NK-92 treated with Interleukin-12 subunit alpha and Interleukin-12 subunit beta, amount 100 ng/mL, for 24 hours (cell line): ENCODE measurements at regions not wholly inside any gene's neighbourhood (a gene's known extent, or its start where the extent isn't known, plus 50 kb on each side); places are given as distances from the start of the nearest gene placed in this dataset.
"Not testable (repeated sequence)": the region's sequence is repeated elsewhere in the genome, so short reads cannot be mapped to it uniquely, and the experiment has no call there.

Source experiments
- DNase-seq: peaks from one replicate; lab custom pipeline; 2025; lab: John Stamatoyannopoulos, UW

DNA sequence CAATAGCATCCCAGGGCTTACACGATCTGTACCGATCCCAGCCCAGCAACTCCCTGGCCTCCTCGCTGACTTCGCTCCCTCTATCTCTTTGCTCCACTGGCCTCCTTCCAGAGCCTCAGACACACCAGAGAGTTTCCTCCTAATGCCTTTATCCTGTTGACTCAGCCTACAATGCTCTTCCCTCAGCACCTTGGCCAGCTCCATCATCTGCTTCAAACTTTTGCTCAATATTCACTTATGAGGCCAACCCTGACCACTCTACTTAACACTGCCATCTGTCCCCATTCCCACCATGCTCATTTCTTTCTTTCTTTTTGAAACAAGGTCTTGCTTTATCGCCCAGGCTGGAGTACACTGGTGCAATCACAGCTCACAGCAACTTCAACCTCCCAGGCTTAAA lies 180.9 kb downstream of the CEP170 start:
- DNase-seq: not testable (repeated sequence)

DNA sequence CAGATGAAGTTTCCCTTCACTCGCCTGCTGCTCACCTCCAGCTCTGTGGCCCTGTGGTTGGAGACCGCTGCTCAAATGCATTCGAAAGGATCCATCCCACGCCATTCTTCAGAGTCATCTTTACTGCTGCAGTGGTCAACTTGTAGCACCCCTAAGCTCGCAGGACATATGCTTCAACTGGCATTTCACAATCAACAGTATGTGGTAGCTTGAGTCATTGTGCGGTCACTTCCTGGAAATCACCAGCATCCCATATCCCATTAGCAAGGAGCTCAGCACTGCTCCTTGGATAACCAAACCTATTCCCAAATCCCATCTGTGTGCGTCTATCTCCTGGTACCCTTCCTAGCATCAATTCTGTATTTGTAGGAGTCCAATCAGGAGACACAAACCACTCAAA lies 188.0 kb downstream of the CEP170 start:
- not testable (repeated sequence) for DNase-seq

DNA sequence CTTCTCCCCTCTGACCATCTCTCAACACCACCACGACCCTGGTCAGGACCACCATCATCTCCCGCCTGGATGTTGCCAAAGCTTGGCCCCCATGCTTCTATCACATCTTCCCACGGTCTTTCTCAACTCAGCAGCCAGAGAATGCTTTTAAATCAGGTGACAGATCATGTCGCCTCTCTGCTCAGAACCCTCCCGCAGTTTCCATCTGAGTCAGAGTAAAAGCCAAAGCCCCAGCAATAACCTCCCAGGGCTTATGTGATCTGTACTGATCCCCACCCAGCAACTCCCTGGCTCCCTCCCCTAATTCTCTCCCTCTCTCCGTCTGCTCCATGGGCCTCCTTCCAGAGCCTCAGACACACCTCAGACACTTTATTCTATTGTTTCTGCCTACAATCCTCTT lies 193.1 kb downstream of the CEP170 start:
- DNase-seq: not testable (repeated sequence)

DNA sequence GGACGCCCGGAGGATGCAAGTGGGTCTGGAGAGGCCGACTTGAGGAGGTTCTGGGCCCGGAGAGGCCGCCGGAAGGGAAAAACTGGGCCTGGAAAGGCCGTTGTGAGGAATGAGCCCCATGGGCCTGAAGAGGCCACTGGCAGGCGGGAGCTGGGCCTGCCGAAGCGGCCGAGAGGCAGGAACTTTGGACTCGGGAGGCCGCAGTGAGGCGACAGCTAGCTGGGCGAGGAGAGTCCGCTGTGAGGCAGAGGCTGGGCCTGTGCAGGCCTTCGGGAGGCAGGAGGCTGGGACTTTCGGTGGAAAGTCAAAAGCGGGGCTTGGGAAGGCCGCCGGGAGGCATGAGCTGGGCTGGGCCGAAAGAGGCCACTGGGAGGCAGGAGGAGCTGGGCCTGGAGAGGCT lies 199.6 kb downstream of the CEP170 start:
- not testable (repeated sequence) for DNase-seq

DNA sequence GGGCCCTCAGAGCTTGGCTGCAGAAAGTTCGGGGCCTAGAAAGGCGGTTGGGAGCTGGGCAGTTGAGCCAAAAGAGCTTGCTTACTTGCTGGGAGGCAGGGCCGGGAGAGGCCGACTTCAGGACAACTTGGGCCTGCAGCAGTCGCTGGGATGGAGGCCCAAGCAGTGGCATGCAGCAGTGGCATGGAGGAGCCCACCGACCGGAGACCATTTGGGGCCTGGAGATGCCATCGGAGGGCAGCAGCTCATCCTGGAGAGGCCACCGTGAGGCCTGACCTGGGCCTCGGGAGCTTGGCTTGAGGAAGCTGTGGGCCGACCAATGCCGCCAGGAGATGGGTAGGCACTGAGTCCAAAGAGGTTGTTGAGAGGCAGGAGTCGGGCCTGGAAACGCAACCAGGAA lies 200.0 kb downstream of the CEP170 start:
- not testable (repeated sequence) for DNase-seq

DNA sequence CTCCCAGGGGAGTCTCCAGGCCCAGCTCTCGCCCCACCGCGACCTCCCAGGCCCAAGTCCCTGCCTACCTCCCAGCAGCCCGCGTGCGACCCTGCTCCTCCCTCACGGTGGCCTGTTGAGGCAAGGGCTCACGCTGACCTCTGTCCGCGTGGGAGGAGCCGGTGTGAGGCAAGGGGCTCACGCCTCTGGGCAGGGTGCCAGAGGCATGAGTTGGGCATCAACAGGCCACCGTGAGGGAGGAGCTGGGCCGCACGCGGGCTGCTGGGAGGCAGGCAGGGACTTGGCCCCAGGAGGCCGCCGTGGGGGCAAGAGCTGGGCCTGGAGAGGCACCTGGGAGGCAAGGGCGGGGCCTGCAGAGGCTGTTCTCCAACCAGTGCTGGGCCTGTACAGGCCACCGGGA lies 200.4 kb downstream of the CEP170 start:
- not testable (repeated sequence) for DNase-seq

DNA sequence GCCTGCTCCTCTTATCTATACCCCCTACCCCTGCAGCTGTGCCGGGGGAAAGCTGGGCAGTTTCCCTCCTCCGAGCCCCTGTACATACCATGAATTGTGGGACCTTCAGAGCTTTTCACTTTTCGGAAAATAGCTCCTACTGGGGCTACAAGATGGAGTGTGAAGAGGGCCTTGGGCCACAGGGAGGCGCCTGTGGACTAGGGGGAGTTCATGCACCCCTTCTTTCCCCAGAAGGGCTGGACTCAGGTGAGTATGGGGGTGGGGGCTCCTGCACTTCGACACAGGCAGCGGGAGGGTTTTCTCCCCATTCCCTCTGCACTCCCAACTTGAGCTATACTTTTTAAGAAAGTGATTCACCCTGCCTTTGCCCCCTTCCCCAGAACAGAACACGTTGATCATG lies 202.0 kb downstream of the CEP170 start:
- DNase-seq: not testable (repeated sequence)

DNA sequence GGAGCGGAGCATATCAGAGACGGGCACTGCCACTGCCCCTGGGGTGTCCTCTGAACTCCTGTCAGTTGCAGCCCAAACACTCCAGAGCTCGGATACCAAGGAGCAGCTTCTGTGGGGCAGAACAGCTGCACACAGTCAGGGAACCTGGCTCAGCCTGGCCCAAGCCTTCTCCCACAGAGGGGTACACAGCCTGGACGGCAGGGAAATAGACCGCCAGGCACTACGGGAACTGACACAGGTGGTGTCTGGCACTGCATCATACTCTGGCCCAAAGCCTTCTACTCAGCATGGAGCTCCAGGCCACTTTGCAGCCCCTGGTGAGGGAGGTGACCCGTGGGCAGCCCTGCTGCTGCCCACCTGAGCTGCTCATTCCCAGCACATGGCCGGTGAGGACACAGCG lies 204.5 kb downstream of the CEP170 start:
- DNase-seq: not testable (repeated sequence)

DNA sequence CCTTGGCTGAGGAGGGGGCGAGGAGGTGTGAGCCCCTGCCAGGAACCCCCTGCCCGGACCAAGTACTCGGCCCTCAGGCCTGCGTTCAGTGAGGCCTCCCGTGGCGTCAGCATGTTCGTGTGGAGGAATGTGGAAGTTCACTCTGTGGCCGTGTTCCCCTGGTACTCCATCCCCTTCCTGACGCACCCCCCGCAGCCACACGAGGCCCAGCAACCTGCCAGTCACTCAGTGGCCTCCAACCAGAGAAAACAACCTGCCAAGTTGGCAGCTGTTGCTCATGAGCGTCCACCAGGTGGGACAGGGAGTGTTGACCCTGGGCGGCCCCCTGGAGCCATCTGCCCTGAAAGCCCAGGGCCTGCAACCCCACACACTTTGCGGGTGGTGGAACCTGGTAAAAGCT lies 205.4 kb downstream of the CEP170 start:
- not testable (repeated sequence) for DNase-seq

DNA sequence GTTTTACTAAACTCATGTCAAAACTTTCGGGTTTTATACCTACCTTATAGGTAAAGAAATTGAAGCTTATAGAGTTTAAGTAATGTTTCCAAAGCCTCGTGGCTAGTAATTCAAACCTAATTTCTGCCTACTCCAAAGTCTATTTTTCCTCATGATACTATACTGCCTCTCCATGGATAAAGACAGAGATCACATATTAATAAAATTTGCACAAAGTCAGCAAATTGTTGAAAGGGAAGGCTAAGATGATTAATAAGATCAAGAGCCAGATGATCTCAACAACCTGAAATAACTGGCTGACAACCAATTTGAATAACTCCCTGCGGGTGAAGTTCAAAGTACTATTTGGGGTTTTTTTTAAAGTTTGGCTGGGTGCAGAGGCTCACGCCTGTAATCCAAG lies 233.7 kb downstream of the CEP170 start:
- DNase-seq: not testable (repeated sequence)

DNA sequence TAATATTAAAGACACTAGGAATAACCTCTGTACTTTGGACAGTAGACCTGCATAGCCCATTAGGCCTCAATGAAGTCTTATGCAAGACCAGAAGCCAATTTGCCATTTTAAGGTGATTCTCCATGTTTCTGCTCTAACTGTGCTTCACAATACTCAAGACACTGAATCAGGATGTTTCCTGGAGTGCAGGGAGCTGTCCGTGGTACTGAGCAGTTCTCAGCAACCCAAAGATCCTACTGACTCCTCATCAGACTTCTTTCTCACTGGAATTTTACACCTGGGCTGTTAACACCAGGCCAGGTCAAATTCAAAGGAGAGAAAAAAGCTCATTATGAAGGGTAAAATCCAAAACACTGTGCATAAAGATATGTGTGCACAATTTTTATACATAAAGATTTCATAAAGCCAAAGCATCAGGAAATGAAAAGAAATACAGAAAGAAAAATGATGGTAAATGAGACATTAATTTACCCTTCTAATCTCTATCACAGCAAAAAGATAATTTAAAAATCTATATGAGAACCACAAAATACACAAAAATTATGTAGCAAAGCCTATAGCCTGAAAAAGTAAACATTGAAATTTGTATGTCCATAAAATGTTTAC lies 235.9 kb downstream of the CEP170 start:
- DNase-seq: not testable (repeated sequence)

DNA sequence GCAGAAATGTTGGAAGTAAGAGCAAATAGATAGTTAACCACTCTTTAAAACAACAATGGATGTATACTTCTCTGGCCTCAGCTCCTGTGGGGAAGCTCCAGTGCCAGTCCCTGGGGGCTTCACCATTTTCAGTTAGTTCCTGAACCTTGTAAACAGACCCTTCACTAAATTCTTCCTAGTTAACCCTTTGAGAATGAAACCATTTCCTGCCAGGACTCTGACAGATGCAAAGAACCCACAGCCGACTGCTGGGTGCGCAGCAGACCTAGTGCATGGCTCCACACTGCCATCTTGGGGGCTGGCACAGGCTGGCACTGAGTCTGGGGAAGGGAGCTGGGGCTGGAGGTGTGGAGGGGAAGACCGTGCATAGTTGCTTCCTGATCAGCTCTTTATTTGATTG lies 244.4 kb downstream of the CEP170 start:
- not testable (repeated sequence) for DNase-seq

DNA sequence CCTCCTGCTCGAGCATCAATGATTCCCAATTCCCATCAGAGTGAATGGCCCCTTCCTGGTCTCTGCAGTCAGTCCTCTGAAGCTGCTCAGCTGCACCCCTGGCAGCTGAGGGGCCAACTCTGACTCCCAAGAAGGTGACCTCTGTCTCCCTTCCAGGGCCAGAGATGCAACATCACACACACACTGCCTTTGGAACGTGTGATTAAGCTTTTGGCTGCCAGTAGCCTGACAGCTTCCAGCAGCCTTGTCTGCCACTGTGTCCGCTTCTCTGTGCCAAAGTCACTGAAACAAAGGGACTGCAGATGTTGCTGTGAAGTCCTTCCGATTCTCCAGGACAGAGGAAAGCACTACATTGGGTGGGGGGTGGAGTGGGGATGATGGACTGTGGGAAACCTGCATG lies 254.1 kb downstream of the CEP170 start:
- not testable (repeated sequence) for DNase-seq

DNA sequence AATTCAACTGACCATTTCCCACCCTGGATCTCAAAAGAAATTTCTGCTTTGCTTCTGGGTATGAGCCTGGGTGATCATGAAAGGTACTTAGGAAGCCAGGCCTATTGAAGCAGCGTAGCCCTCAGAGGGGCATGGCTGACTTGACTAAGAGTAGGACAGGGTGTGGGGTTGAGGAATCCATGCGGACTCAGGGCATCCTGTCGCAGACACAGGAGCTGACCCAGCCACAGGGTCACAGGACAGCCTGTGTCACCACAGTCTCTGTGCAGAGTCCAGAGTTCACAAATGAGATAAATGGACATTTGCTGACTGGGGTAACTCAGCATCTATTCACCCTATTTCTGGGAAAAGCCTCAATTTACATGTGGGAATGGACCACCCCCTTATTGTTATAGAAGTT lies 262.3 kb downstream of the CEP170 start:
- not testable (repeated sequence) for DNase-seq

DNA sequence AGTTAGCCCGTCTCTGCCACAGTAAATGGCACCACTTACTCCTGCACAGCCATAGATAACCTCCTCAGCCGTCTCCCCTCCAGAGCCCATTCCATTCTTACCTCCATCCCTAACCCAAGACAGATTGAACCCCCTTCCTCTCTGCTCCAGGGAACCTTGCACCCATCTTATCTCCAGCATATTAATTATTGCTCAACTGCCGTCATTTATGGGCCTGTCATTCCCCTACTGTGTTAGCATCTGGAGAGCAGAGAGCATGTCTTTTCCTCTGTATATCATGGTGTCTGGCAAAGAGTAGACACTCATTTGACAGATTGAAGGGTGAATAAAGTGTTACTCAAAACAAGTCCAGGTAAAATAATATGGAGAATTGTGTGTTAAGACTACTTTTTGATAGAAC lies 270.0 kb downstream of the CEP170 start:
- DNase-seq: not testable (repeated sequence)

DNA sequence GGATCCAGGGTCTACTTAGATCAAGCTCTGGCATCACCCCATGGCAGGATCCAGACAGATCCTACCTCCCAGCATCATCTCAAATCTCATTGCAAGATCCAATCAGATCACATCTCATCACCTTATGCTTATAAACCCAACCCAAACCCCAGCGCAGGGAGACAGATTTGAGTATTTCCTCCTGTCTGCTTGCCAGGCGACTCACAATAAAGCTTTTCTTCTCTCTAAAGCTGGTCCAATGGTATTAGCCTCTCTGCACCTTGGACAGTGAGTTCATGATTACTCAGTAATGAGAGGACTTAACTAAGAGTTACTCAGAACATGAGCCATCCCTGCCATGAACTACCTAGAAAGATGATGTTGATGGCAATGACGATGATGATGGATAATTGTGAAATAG lies 281.7 kb downstream of the CEP170 start:
- DNase-seq: not testable (repeated sequence)

DNA sequence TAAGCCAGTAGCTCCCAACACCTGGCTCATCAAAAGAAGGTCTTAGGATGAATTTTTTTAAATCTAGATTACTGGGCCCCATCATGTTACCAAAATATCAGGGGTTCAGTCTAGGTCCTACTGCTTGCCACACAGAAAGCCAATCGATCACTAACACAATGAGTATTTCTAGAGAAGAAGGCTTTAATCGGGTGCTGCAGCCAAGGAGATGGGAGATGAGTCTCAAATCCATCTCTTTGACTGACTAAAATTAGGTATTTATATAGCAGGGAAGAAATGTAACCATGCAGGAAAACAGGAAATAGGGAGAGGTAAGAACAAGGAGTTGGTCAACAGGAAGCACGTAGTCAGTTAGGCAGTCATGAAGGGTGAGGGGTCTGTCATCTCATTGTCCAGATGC lies 288.2 kb downstream of the CEP170 start:
- no peak for DNase-seq

DNA sequence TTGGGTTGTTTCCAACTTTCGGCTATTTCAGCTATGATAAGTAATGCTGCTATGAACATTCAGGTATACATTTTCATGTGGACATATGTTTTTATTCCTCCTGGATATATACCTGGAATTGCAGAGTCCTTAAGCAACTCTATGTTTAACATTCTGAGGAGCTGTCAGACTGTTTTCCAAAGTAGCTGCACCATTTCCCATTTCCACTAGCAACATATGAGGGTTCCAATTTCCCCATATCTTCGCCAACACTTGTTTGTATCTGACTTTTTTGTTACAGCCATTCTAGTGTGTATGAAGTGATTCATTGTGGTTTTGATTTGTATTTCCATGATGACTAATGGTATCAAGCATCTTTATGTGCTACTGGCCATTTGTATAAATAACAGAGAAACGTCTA lies 295.7 kb downstream of the CEP170 start:
- DNase-seq: not testable (repeated sequence)

DNA sequence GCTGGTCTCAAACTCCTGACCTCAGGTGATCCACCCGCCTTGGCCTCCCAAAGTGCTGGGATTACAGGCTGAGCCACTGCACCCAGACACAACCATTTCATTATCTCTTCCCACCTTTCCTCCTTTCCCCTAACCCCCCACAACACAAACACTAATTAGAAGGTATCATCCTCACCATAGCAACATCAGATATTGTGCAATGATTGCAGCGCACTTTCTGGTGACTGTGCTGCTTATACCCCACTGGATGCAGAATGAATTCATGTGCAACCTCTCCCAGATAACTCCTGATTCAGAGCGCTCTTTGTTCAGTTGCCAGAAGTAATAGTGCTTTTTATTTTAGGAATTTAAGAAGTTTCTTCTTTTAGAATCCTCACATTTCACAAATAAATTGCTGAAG lies 300.1 kb downstream of the CEP170 start:
- DNase-seq: not testable (repeated sequence)

DNA sequence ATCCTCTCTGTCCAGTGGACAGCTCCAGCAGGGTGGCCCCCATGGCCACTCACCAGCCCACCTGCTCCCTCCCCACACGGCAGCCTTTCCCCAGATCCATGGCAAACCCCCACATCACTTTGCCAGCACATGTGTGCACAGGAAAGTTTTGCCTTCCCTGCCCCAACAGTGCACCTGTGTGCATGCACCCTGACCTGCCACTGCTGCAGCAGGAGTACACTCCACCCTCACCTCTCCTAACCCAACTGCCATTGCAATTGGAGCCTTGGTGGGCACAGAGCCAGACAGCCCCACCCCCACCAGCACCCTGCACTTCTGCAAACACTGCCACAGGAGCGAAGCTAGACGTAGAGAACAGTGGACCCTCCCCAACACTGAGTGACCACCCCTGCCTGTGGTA lies 308.9 kb downstream of the CEP170 start:
- no peak for DNase-seq

DNA sequence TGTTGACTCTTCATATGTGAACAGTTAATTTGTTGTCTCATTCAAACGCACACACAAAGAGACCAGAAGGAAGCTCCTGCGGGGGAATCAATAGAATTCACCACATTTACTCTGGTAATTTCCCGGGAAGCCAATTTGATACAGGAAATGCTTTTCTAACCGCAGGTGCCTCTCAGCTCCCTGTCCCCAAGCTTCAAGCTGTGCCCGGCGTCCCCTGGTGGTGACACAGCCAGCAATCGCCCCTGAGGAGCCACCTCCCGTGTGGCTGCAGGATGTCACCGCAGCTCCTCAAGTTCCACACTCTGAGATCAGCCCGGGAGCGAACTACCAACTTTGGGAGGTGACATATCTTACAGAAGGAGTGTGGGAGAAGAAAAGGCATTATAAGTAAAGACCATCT lies 318.4 kb downstream of the CEP170 start:
- not testable (repeated sequence) for DNase-seq

DNA sequence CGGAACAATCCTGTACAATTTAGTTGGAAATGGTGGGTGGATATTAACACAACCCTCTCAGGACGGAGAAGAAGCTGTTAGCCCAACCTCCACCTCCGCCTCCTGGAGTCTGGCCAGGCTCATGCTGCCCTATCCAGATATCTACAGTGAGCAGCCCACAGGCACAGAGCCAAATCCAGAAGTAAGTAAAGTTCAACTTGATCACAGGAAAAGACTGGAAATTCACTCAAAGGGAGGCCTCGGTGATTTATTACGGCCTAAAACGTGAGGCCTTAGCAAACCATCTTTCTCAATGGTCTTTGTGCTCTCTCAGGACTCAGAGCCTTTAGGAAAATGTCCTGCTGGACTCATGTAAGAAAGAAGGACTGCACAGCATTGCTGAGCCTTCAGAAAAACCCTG lies 330.4 kb downstream of the CEP170 start:
- not testable (repeated sequence) for DNase-seq

DNA sequence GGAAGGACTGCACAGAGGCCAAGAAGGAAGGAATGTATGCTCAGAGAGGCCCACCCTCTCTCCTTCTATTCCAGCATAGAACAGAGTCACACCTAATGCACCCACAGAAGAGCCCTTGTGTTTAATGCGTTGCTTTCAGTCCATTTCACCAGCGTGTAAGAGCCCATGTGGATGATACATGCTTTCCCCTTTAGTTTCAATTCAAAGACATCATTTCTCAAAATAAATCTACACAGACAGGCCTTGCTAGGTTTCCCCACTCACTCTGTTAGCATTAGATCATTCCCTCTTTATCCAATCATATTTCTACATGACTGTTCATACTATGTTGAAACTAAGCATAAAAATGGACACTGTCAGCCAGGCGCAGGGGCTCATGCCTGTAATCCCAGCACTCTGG lies 331.5 kb downstream of the CEP170 start:
- DNase-seq: not testable (repeated sequence)

DNA sequence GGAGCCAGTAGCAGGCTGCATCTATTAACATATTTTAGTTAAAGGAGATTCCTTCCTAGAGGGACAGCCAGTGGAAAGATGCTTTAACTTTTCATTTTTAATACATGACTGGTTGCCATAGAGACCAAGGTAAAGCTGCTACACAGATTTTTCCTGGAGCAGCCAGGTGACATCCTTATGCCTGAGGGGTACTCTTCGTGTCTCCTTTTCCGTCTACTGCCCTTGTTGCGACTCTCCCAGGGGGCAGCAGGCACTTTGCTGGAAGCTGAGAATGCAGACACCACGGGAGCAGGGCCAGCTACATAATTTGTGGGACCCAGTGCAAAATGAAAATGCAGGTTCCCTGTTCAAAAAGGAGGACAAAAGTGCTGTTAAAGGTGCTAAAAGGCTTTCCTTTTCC lies 340.4 kb downstream of the CEP170 start:
- not testable (repeated sequence) for DNase-seq
